HG03060 (cell line): ENCODE measurements at regions not wholly inside any gene's neighbourhood (a gene's known extent, or its start where the extent isn't known, plus 50 kb on each side); places are given as distances from the start of the nearest gene placed in this dataset.
A peak's percentile ranks its signal among the peaks of the same experiment; 100 is the strongest.
"Not testable (repeated sequence)": the region's sequence is repeated elsewhere in the genome, so short reads cannot be mapped to it uniquely, and the experiment has no call there.

Source experiments
- ATAC-seq: cut with Tn5 transposase; IDR thresholded peaks from one replicate; pipeline ENCODE4 v1.9.1; 2021; ENCODE audit warnings: low read depth, moderate number of reproducible peaks; ENCODE audit not compliant: unreplicated experiment

DNA sequence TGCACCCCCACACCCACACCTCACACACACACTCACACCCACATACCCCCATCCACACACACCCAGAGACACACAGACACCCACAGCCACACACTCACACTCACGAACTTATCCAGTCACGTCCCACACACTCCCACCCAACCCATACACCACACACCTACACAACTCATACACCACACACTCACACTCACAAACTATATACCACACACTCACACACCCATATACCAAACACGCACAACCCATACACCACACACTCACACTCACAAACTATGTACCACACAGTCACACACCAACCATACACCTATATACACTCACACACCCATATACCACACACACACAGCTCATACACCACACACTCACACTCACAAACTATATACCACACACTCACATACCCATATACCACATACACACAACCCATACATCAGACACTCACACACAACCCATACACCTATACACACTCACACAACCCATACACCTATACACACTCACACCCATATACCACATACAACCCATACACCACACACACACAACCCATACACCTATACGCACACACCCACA, 162.4 kb downstream of the TMEM121 start:
- ATAC-seq, result not testable (repeated sequence)

DNA sequence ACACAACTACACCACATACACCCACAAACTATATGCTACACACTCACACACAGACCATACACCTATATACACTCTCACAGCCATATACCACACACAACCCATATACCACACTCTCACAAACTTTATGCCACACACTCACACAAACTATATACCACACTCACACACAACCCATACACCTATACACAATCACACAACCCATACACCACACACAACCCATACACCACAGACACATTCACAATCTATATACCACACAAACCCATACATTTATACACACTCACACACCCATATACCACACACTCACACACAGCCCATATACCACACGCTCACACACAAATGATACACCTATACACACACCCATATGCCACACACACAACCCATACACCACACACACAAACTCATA, 163.3 kb downstream of the TMEM121 start:
- no peak for ATAC-seq

DNA sequence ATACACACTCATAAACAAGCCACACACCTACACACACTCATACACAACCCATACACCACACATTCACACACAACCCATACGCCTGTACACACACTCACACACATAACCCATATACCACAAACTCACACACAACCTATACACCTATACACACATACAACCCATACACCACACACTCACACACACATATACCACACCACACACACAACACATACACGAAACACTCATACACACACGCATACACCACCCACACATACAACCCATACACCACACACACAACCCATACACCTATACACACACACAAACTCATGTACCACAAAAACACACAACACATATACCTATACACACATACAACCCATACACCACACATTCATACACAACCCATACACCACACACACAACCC, 164.3 kb downstream of the TMEM121 start:
- no peak for ATAC-seq

DNA sequence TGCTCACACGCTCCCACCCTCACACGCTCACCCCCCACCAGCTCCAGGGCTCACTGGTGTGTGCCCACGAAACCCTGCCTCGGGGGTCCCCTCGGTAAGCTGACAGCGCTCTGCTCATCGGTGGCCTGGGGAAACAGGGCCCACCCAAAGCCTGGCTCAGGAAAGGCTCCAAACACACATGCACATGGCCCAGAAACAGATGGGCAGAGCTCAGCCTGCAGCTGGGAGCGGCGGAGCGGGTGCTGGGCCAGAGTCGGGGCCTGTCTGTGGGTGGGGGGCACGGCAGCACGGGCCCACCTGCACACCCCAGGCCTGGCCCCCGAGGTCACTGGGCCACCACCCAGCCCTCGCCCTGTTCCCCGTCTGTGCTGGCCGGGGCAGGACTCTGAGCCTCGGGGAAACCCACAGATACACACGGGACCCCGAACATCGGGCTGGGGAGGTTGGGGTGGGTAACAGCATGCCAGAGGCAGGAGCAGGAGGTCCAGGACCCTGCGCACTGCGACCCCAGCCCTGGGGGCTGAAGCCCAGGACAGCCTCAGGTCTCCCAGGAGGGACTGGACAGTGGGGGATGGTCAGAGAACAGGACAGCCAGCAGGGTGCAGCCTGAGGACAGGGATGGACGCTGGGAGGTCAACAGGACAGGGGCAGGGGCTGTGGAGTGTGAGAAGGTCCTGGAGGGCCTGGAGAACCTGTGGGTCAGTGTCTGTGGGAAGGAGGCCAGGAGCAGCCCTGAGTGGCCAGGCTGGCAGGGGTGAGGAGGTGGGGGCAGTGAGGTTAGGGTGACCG, 165.1 kb downstream of the TMEM121 start:
- not testable (repeated sequence) for ATAC-seq

DNA sequence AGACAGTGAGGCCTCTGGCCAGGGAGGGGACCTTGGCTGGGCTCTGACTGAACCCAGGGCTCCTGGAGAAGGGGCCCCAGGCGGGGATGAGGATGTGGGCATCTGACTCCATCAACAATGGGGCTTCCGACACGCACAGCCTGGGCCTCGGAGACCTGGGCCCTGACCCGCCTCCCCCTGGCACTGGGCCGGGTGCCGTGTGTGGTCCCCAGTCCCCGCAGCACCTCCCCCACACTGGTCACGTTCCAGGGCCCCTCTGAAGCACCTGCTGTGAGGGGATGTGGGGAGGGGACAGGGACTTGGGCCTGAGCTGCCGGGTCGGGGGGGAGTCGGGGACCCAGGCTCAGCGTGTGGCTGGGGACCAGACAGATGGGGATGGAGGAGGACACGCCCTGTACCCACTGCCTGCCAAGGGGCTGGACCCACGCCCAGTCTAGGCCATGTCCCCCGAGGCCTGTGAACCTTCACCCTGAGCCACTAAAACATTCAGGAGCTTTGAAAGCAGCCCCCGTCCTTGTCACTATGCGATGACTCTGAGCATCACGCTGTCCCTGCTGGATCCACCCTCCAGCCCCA, 165.8 kb downstream of the TMEM121 start:
- ATAC-seq, result not testable (repeated sequence)

DNA sequence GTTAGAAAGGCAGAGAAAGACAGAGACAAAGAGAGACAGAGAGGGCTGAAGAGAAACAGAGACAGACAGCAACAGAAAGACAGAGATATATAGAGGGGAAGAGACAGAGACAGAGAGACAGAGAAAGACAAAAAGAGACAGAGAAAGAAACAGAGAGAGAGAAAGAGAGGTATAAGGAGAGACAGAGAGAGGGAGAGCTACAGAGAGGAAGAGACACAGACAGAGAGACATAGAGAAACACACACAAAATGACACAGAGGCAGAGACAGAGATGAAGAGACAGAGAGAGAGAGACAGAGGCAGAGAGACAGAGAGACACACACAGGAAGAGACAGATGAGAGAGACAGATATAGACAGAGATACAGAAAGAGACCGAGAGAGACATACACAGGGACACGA, 168.6 kb downstream of the TMEM121 start:
- ATAC-seq, result no peak

DNA sequence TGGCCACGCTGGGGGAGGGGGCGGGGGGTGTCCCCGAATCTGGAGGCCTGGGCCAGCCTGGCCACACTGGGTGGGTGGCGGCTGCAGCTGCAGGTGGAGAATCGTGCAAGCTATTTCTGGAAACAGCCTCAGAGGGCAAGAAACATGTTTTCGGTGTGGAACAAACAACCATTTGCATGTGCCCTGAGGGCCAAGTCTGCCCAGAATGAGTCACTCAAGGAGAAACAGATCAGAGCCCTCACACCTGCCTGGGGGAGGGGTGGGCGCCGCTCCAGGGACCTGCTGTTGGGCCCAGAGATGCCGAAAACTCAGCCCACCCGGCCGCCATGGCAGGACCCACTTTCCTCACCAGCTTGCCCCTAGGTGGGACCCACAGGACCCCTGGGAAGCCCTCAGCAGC, 170.0 kb downstream of the TMEM121 start:
- peak; percentile 38 for ATAC-seq

DNA sequence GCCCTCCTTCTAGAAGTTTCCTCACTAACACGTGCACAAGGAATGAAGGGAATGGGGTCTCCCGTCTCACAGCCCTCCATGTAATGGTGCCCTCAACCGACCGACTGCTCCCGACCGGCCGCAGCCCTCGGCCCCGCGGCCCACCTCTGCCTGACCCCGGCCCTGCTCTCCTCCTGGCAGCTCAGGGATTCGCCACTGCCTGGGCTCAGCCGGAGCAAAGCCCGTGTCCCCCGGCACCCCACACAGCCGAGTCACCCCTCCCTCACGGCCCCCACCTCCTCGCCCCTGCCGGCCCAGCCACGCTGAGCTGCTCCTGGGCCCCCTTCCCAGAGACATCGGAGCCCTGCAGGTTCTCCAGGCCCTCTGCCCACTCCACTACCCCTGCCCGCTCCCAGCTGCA, 171.0 kb downstream of the TMEM121 start:
- not testable (repeated sequence) for ATAC-seq

DNA sequence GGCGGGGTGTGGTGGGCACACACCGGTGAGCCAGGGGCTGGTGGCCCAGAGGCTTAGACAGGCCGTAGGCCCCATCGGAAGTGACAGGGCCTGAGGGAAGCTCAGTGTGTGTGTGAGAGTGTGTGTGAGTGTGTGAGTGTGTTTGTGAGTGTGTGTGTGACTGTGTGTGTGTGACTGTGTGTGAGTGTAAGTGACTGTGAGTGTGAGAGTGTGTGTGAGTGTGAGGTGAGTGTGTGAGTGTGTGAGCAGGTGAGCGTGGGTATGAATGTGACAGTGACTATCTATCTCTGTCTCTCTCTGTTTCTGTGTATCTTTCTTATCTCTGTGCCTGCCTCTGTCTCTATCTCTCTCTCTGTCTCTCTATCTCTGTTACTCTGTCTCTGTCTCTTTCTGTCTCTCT, 171.6 kb downstream of the TMEM121 start:
- ATAC-seq, result not testable (repeated sequence)

DNA sequence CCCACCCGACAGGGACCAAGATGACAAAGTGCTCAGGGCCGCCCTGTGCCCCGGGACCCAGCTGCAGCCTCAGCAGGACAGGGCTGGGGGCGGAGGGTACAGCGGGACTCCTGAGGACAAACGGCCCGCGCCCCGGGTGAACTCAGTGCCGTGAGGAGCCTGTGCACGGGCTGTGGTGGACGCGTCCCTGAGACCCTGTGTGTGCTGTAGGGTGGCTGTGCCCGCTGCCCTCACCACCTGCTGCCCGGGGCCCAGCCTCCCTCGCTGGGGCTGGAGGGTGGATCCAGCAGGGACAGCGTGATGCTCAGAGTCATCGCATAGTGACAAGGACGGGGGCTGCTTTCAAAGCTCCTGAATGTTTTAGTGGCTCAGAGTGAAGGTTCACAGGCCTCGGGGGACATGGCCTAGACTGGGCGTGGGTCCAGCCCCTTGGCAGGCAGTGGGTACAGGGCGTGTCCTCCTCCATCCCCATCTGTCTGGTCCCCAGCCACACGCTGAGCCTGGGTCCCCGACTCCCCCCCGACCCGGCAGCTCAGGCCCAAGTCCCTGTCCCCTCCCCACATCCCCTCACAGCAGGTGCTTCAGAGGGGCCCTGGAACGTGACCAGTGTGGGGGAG, 172.7 kb downstream of the TMEM121 start:
- not testable (repeated sequence) for ATAC-seq

DNA sequence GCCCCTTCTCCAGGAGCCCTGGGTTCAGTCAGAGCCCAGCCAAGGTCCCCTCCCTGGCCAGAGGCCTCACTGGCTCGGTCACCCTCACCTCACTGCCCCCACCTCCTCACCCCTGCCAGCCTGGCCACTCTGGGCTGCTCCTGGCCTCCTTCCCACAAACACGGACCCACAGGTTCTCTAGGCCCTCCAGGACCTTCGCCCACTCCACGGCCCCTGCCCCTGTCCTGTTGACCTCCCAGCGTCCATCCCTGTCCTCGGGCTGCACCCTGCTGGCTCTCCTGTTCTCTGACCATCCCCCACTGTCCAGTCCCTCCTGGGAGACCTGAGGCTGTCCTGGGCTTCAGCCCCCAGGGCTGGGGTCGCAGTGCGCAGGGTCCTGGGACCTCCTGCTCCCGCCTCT, 173.3 kb downstream of the TMEM121 start:
- not testable (repeated sequence) for ATAC-seq

DNA sequence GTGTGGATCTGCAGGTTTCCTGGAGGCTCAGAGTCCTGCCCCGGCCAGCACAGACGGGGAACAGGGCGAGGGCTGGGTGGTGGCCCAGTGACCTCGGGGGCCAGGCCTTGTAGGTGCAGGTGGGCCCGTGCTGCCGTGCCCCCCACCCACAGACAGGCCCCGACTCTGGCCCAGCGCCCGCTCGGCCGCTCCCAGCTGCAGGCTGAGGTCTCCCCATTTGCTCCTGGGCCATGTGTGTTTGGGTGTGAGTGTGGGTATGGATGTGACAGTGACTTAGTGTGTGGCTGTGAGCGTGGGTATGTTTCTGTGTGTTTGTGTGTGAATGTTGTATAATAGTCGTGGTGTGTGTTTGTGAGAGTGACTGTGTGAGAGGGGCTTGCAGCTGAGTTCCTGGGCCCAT, 173.8 kb downstream of the TMEM121 start:
- ATAC-seq, result not testable (repeated sequence)

DNA sequence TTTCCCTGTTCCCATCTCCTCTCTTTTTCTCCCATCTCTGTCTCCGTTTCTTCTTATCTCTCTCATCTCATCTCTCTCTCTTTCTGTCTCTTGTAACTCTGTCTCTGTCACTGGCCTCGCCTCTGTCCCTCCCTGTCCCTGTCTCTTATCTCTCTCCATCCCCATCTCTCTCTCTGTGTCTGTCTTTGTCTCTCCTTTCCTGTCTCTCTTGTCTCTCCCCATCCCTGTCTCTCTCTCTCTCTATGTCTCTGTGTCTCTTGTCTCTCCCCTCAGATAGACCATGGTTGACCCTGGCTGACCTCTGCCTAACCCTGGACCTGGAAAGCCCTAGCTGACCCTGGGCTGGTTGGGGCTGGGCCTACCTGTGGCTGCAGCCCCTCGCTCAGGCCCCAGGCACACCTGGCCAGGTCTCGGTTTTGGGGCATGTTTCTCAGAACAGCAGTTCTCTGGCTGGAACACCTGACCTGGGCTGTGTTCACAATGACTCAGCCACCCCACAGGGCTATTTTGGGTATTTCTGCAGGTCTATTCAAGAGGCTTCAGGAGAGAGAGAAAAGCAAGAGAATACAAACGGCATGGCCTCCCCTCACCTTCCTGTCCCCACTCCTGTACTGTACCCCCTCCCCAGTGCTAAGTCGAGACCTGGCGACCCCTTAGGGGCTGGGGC, 174.4 kb downstream of the TMEM121 start:
- no peak for ATAC-seq

DNA sequence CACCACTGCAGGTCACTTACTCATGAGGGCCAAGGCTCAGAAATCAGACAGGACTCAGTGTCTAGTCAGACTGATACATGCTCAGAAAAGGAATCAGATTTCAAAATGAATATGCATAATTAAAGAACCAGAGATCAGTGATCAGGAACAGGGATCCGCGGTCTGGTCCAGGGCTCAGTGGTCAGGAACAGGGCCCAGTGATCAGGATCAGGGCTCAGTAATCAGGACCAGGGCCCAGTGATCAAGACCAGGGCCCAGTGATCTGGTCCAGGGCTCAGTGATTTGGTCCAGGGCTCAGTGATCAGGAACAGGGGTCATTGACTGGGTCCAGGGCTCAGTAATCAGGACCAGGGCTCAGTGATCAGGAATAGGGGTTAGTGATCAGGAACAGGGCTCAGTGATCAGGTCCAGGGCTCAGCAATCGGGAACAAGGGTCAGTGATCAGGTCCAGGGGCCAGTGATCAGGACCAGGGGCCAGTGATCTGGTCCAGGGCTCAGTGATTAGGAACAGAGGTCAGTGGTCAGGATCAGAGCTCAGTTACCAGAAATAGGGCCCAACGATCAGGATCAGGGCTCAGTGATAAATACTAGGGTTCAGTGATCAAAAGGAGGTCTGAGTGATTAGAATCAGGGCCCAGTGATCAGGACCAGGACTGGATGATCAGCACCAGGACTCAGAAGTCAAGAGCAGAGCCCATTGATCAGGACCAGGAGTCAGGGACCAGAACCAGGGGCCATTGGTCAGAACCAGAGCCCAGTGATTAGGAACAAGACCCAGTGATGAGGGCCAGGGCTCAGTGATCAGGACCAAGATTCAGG, 175.3 kb downstream of the TMEM121 start:
- ATAC-seq, result no peak

DNA sequence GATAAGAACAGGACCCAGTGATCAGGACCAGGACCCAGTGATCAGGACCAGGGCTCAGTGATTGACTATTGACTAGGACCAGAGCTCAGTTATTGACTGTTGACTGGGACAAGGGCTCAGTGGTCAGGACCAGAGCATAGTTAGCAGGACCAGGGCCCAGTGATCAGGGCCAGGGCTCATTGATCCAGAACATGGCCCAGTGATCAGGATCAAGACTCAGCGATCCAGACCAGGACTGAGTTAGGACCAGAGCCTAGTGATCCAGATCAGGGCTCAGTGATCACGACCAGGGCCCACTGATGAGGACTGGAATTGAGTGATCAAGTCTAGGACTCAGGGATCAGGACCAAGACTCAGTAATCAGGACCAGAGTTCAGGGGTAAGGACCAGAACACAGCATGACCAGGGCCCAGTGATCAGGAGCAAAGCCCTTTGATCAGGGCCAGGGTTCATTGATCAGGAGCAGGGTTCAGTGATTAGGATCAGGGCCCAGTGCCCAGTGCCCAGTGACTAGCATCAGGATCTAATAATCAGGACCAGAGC, 176.0 kb downstream of the TMEM121 start:
- ATAC-seq, result no peak

DNA sequence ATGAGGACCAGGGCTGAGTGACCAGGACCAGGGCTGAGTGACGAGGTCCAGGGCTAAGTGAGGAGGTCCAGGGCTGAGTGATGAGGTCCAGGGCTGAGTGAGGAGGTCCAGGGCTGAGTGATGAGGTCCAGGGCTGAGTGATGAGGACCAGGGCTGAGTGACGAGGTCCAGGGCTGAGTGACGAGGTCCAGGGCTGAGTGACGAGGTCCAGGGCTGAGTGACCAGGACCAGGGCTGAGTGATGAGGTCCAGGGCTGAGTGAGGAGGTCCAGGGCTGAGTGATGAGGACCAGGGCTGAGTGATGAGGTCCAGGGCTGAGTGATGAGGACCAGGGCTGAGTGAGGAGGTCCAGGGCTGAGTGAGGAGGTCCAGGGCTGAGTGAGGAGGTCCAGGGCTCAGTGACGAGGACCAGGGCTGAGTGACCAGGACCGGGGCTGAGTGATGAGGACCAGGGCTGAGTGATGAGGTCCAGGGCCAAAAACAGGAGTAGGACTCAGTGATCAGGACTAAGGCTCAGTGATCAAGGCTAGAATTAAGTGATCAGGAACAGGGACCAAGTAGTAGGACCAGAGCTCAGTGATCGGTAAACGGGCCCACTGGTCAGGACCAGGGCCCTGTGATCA, 176.8 kb downstream of the TMEM121 start:
- not testable (repeated sequence) for ATAC-seq

DNA sequence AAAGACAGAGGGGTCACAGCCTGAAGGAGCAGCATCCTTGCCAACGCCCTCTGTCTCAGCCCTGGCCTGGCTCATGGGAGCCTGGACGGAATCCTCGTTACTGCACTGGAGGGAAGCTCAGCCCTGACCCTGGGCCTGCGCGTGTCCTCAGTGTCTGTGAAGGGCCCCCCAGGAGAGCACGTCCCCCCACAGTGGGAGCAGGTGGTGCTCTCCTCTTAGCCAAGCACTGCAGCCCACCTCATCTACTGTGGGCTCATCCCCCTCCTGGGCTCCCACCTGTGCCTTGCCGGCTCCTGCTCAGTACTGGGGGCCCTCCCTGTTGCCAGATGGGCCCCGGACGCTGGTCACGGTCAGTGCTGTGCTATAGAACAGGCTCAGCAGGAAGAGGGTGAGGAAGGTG, 177.7 kb downstream of the TMEM121 start:
- not testable (repeated sequence) for ATAC-seq

DNA sequence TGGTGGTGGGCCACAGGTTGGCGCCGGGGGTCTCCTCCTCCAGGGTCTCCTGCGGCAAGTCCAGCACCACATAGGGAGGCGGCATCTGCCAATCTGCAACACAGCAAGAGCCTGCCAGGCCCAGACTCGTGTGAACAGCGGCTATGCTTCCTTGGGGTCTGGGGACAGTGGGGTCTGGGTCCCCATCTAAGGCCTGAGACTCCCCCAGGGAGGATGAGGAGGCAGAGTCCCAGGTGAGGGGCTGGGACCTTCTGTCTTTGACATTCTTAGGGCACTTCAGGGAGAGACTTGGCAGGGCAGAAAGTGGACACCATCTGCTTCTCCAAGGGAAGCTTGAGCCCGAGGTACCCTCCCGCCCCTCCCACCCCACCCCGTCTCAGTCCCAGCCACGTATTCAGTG, 178.1 kb downstream of the TMEM121 start:
- not testable (repeated sequence) for ATAC-seq

DNA sequence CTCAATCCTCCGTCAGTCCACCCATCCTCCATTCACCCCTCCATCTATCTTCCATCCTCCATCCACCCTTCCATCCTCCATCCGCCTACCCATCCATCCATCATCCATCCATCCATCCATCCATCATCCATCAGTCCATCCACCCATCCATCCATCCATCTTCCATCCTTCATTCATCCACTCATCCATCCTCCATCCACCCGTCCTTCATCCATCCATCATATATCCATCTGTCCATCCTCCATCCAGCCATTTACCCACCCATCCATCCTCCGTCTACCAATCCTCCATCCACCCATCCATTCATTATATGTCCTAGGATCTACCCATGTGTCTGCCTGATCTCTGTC, 179.1 kb downstream of the TMEM121 start:
- not testable (repeated sequence) for ATAC-seq
